DND-41 (cell line): ENCODE measurements at regions not wholly inside any gene's neighbourhood (a gene's known extent, or its start where the extent isn't known, plus 50 kb on each side); places are given as distances from the start of the nearest gene placed in this dataset.
"Not testable (repeated sequence)": the region's sequence is repeated elsewhere in the genome, so short reads cannot be mapped to it uniquely, and the experiment has no call there.

Experiments used
- ATAC-seq: fragments of 200-7000 bp; cut with Tn5 transposase; 3 replicates; pipeline ENCODE4 v1.9.1; 2021; ENCODE audit warnings: low read depth; ENCODE audit not compliant: insufficient read depth
- DNase-seq: peaks from one replicate; pipeline ENCODE4 v3.0.0-alpha.2; 2020
- H2AFZ ChIP-seq: 2 replicates; pipeline ENCODE4 v1.6.0; 2012; ENCODE audit warnings: low read depth, low read length
- H3K27ac ChIP-seq: 2 replicates; pipeline ENCODE4 v1.5.1; 2012; ENCODE audit warnings: low read length, inconsistent platforms
- H3K27me3 ChIP-seq: fragments of 200-600 bp; sonication (generic); 2 replicates; pipeline ENCODE4 v1.6.0; 2012; ENCODE audit warnings: low read length, mild to moderate bottlenecking, inconsistent platforms; ENCODE audit not compliant: insufficient read depth, poor library complexity
- H3K36me3 ChIP-seq: 2 replicates; pipeline ENCODE4 v1.5.1; 2012; ENCODE audit warnings: low read length, inconsistent platforms; ENCODE audit not compliant: insufficient read depth
- H3K4me1 ChIP-seq: 2 replicates; pipeline ENCODE4 v1.5.1; 2012; ENCODE audit warnings: mild to moderate bottlenecking, low read length; ENCODE audit not compliant: insufficient read depth
- H3K4me2 ChIP-seq: 2 replicates; pipeline ENCODE4 v1.6.0; 2012; ENCODE audit warnings: mild to moderate bottlenecking, moderate library complexity, low read length, inconsistent platforms; ENCODE audit not compliant: insufficient read depth
- H3K4me3 ChIP-seq, 2 experiments: fragments of 200-600 bp in 1 of 2; shearing (Covaris generic) in 1 of 2; 2 replicates each; pipeline ENCODE4 v1.5.1; 2012 to 2016; ENCODE audit warnings: inconsistent platforms in 2 of 2, low read length in 2 of 2, mild to moderate bottlenecking in 2 of 2, low read depth in 1 of 2, moderate library complexity in 1 of 2
- H3K79me2 ChIP-seq: 2 replicates; pipeline ENCODE4 v1.6.0; 2012; ENCODE audit warnings: low read length, inconsistent platforms; ENCODE audit not compliant: insufficient read depth
- H3K9ac ChIP-seq: 2 replicates; pipeline ENCODE4 v1.6.0; 2012; ENCODE audit warnings: low read depth, mild to moderate bottlenecking, inconsistent platforms, low read length, moderate library complexity
- H3K9me3 ChIP-seq: 2 replicates; pipeline ENCODE4 v1.5.1; 2012; ENCODE audit warnings: low read length, moderate library complexity, mild to moderate bottlenecking, inconsistent platforms; ENCODE audit not compliant: insufficient read depth, severe bottlenecking
- H4K20me1 ChIP-seq: 2 replicates; pipeline ENCODE4 v1.6.0; 2012; ENCODE audit warnings: low read length; ENCODE audit not compliant: insufficient read depth
- EZH2 ChIP-seq: IDR thresholded peaks from 3 replicates; pipeline ENCODE4 v1.6.1; 2012; ENCODE audit warnings: borderline replicate concordance, low read depth, mild to moderate bottlenecking, moderate library complexity, low read length, inconsistent platforms; ENCODE audit not compliant: severe bottlenecking
- TF ChIP-seq, protein P1 (sequence below): IDR thresholded peaks from 2 replicates; pipeline ENCODE4 v1.5.1; 2012; ENCODE audit warnings: borderline replicate concordance, low read length, moderate library complexity, mild to moderate bottlenecking; ENCODE audit not compliant: poor library complexity, severe bottlenecking; ENCODE audit errors: extremely low read depth

DNA sequence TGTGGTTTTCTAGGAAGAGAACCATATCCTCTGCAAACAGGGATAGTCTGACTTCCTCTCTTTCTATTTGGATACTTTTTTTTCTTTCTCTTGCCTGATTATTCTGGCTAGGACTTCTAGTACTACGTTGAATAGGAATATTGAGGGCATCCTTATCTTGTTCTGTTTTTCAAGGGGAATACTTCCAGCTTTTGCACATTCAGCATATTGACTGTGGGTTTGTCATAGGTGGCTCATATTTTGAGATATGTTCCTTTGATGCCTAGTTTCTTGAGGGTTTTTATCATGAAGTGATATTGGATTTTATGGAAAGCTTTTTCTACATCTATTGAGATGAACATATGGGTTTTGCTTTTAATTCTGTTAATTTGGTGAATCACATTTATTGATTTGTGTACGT, 269.8 kb downstream of the MAP2K6 start:
- Histone ChIP-seq H3K36me3 (no peaks in the 10 kb centered on the region), H4K20me1 (no peaks in the 10 kb centered on the region), H3K4me1 (no peaks in the 10 kb centered on the region), H3K4me2 (no peak overlapping the region), H2AFZ (no peak overlapping the region), H3K4me3 (no peak overlapping the region), H3K9ac (no peak overlapping the region), H3K27me3 (no peaks in the 10 kb centered on the region), H3K27ac (no peak overlapping the region), H3K9me3 (no peaks in the 10 kb centered on the region), H3K79me2 (no peaks in the 10 kb centered on the region)
- TF ChIP-seq EZH2 = no peak
- TF ChIP-seq, protein P1, sequence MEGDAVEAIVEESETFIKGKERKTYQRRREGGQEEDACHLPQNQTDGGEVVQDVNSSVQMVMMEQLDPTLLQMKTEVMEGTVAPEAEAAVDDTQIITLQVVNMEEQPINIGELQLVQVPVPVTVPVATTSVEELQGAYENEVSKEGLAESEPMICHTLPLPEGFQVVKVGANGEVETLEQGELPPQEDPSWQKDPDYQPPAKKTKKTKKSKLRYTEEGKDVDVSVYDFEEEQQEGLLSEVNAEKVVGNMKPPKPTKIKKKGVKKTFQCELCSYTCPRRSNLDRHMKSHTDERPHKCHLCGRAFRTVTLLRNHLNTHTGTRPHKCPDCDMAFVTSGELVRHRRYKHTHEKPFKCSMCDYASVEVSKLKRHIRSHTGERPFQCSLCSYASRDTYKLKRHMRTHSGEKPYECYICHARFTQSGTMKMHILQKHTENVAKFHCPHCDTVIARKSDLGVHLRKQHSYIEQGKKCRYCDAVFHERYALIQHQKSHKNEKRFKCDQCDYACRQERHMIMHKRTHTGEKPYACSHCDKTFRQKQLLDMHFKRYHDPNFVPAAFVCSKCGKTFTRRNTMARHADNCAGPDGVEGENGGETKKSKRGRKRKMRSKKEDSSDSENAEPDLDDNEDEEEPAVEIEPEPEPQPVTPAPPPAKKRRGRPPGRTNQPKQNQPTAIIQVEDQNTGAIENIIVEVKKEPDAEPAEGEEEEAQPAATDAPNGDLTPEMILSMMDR = no peak
- DNase-seq (no peak), ATAC-seq (no peak)

GRCh38 chr17:69685150-69685549, 270.7 kb downstream of the MAP2K6 start:
- not testable (repeated sequence) for H3K4me1 ChIP-seq, H3K27me3 ChIP-seq, H3K4me2 ChIP-seq, H3K9me3 ChIP-seq, DNase-seq, ATAC-seq, H4K20me1 ChIP-seq, H3K79me2 ChIP-seq, H2AFZ ChIP-seq, H3K27ac ChIP-seq, H3K9ac ChIP-seq, H3K4me3 ChIP-seq, H3K36me3 ChIP-seq

GRCh38 chr17:69690531-69690930, 276.0 kb downstream of the MAP2K6 start:
- no peak for TF ChIP-seq EZH2
- TF ChIP-seq, protein P1 = no peak
- Histone ChIP-seq H3K9me3 (no peaks in the 10 kb centered on the region), H3K36me3 (no peaks in the 10 kb centered on the region), H3K79me2 (no peaks in the 10 kb centered on the region), H3K4me2 (no peak overlapping the region), H3K27ac (no peak overlapping the region), H3K27me3 (no peaks in the 10 kb centered on the region), H4K20me1 (no peaks in the 10 kb centered on the region), H3K4me1 (no peaks in the 10 kb centered on the region), H3K4me3 (no peak overlapping the region), H2AFZ (no peak overlapping the region), H3K9ac (no peak overlapping the region)
- DNase-seq (no peak), ATAC-seq (no peak)

- Histone ChIP-seq H3K27me3 (no peaks in the 10 kb centered on the region), H3K4me3 (no peak overlapping the region), H3K79me2 (no peaks in the 10 kb centered on the region), H3K9me3 (peaks cover 2% of the 10 kb centered on the region), H3K9ac (no peak overlapping the region), H2AFZ (no peak overlapping the region), H4K20me1 (no peaks in the 10 kb centered on the region), H3K4me2 (no peak overlapping the region), H3K36me3 (no peaks in the 10 kb centered on the region), H3K4me1 (no peaks in the 10 kb centered on the region), H3K27ac (no peak overlapping the region)
- TF ChIP-seq, protein P1 = no peak
- no peak for TF ChIP-seq EZH2
- ATAC-seq = no peak
- DNase-seq = no peak
Measured at GRCh38 chr17:69692171-69692570, 277.7 kb downstream of the MAP2K6 start.
